Right cardiac atrium (tissue), 5 donors: ENCODE measurements at regions not wholly inside any gene's neighbourhood (a gene's known extent, or its start where the extent isn't known, plus 50 kb on each side); places are given as distances from the start of the nearest gene placed in this dataset.
"Not testable (repeated sequence)": the region's sequence is repeated elsewhere in the genome, so short reads cannot be mapped to it uniquely, and the experiment has no call there.

Source experiments
- ATAC-seq, 2 donors: fragments of 200-7000 bp; cut with Tn5 transposase; one replicate each; pipeline versions ENCODE4 v1.8.0 to v1.9.1; 2020; ENCODE audit warnings: moderate library complexity in 2 of 2, mild to moderate bottlenecking in 1 of 2
- DNase-seq, 3 donors: peaks; one replicate each; pipeline ENCODE4 v3.0.0-alpha.2; 2020
- H3K27ac ChIP-seq: one replicate; pipeline ENCODE4 v1.5.1; 2013; ENCODE audit warnings: mild to moderate bottlenecking, low read length, control low read depth, moderate library complexity
- H3K27me3 ChIP-seq: one replicate; pipeline ENCODE4 v1.6.1; 2013; ENCODE audit not compliant: control insufficient read depth, insufficient read depth
- H3K4me1 ChIP-seq: one replicate; pipeline ENCODE4 v1.6.1; 2013; ENCODE audit warnings: low read length; ENCODE audit not compliant: control insufficient read depth, insufficient read depth
- H3K4me3 ChIP-seq: one replicate; pipeline ENCODE4 v1.5.1; 2013; ENCODE audit warnings: low read length, control low read depth
- H3K9me3 ChIP-seq: one replicate; pipeline ENCODE4 v1.6.1; 2013; ENCODE audit warnings: low read length; ENCODE audit not compliant: control insufficient read depth
- WGBS: extraction: QIAGEN DNeasy Blood & Tissue Kit; methylation state at CpG from one replicate; pipeline ENCODE4 v1.1.7; 2013; 5-methylcytosine and 5-hydroxymethylcytosine counted together
- intact Hi-C, 4 donors: fragments of 100-400 bp; cut with DNase I; formaldehyde crosslinking; loops; one replicate each; pipeline versions ENCODE4 v1.11.0 to v1.14.0; 2022 to 2023
- donor health status: healthy with polysubstance abuse.
- donor health status: DM: no; HTN: yes; CAD: no.
- donor health status: DM: no; HTN: no; CAD: no.
- donor health status: DM: no; HTN: yes; CAD: no; lungs with severe emphysema.
- donor health status: DM: yes; HTN: yes; CAD: no.

DNA sequence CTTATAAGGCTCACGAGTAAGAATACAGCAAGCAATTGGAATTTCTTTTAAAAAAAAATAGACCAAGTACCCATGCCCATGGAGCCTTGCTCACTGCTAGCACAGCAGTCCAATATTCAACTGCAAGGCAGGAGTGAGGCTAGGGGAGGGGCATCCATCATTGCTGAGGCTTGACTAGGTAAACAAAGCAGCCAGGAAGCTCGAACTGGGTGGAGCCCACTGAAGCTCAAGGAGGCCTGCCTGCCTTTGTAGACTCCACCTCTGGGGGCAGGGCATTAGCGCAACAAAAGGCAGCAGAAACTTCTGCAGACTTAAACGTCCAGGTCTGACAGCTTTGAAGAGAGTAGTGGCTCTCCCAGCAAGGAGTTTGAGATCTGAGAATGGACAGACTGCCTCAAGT lies 84.0 kb upstream of the STEAP1 start:
- H3K9me3 ChIP-seq, intact Hi-C loops, H3K4me3 ChIP-seq, H3K27ac ChIP-seq, H3K27me3 ChIP-seq, H3K4me1 ChIP-seq, DNase-seq, ATAC-seq: not testable (repeated sequence)
- WGBS: 50% methylated on average over 4 of the region's 4 CpGs

DNA sequence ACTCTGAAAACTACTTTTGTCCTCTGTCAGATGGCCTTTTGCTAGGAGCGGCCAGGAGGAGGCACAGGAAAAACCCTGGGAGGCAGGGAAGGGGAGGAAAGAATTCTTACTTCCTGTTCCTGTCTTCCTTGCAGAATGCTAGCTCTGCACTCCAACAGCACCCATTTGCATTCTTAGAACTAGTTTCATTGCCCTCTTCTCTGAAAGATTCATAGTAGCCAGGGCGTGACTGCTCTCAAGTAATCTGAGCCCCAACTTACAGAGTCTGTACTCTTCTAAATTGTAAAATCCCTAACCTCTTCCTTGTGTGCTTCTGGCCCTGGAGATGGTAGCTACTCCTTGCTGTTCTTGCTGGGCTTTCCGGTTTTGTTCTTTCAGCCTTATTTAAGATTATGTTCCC lies 75.3 kb upstream of the STEAP1 start:
- Histone ChIP-seq H3K9me3 (no peaks in the 10 kb centered on the region), H3K27me3 (no peaks in the 10 kb centered on the region), H3K4me3 (no peak overlapping the region), H3K4me1 (no peaks in the 10 kb centered on the region), H3K27ac (no peak overlapping the region)
- intact Hi-C loops: no loop called here
- DNase-seq (no peak), ATAC-seq (no peak)
- 69% methylated on average over 3 of the region's 3 CpGs for whole genome bisulfite sequencing

GRCh38 chr7:90081621-90082020 lies 72.6 kb upstream of the STEAP1 start:
- intact Hi-C loops: no loop called here
- ATAC-seq (no peak), DNase-seq (no peak)
- Histone ChIP-seq H3K4me1 (no peaks in the 10 kb centered on the region), H3K27ac (no peak overlapping the region), H3K4me3 (no peak overlapping the region), H3K9me3 (no peaks in the 10 kb centered on the region), H3K27me3 (no peaks in the 10 kb centered on the region)
- whole genome bisulfite sequencing: 73% methylated on average over 3 of the region's 3 CpGs

DNA sequence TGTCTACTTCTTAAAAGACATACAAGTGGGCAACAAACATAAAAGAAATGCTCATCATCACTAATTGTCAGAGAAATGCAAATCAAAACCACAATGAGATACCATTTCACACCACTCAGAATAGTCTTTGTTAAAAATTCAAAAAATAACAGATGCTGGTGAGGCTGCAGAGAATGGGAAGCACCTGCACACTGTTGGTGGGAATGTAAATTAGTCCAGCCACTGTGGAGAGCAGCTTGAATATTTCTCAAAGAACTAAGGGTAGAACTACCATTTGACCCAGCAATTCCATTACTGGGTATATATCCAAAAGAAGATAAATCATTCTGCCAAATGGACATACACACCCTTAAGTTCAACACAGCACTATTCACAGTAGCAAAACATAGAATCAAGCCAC lies 61.8 kb upstream of the STEAP1 start:
- DNase-seq (no peak), ATAC-seq (no peak)
- Histone ChIP-seq H3K4me3 (no peak overlapping the region), H3K27me3 (no peaks in the 10 kb centered on the region), H3K27ac (no peak overlapping the region), H3K9me3 (no peaks in the 10 kb centered on the region), H3K4me1 (no peaks in the 10 kb centered on the region)
- intact Hi-C loops: no loop called here

DNA sequence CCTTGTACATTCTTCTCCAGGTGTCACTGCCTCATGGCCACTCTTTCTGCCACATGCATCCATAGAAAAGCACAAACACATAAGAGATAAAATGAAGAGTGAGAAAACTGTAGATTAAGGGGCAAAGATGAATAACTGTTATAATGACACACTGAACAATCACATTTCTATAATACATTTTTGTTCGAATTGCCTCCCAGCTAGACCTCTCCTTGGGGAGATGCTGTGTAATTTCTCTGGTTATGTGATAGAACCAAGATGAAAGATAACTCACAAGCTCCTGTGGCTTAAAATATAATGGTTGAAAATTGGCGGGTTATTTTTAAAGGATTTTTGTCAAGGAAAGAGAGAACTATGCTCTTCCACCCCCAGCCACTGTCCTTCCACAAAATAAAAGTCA lies 60.2 kb upstream of the STEAP1 start:
- Histone ChIP-seq H3K4me3 (no peak overlapping the region), H3K27me3 (no peaks in the 10 kb centered on the region), H3K27ac (no peak overlapping the region), H3K4me1 (no peaks in the 10 kb centered on the region), H3K9me3 (no peaks in the 10 kb centered on the region)
- ATAC-seq (no peak), DNase-seq (no peak)
- intact Hi-C loops: no loop called here
- WGBS: 72% methylated on average over 2 of the region's 2 CpGs
